HCT116 (cell line): ENCODE measurements at regions not wholly inside any gene's neighbourhood (a gene's known extent, or its start where the extent isn't known, plus 50 kb on each side); places are given as distances from the start of the nearest gene placed in this dataset.

ENCODE experiments used
- ELF1 ChIP-seq: IDR thresholded peaks from 2 replicates; pipeline ENCODE4 v1.6.1; 2012; ENCODE audit warnings: low read depth, borderline replicate concordance
- EZH2phosphoT487 ChIP-seq: fragments of 200-600 bp; IDR thresholded peaks from 2 replicates; pipeline ENCODE4 v1.6.1; 2018; ENCODE audit warnings: antibody characterized with exemption, borderline replicate concordance
- JUND ChIP-seq: IDR thresholded peaks from 2 replicates; pipeline ENCODE4 v1.6.1; 2012
- POLR2A ChIP-seq: IDR thresholded peaks from 2 replicates; pipeline ENCODE4 v1.7.0; 2011; ENCODE audit warnings: borderline replicate concordance; ENCODE audit not compliant: insufficient read depth, insufficient read length; ENCODE audit errors: extremely low read depth
- RAD21 ChIP-seq: IDR thresholded peaks from 2 replicates; pipeline ENCODE4 v1.6.1; 2012; ENCODE audit warnings: low read depth, mild to moderate bottlenecking
- TF ChIP-seq, protein P1 (sequence below), 3 experiments: fragments of 200-600 bp in 1 of 3; sonication (generic) in 1 of 3; IDR thresholded peaks in 2 of 3; conservative IDR thresholded peaks in 1 of 3; 2 replicates each; pipeline ENCODE4 v1.5.1; 2012 to 2017; ENCODE audit warnings: low read depth in 2 of 3, low read length in 2 of 3, antibody characterized with exemption in 1 of 3, borderline replicate concordance in 1 of 3, control low read depth in 1 of 3, mild to moderate bottlenecking in 1 of 3, mixed read lengths in 1 of 3, mixed run types in 1 of 3, moderate library complexity in 1 of 3; ENCODE audit not compliant: insufficient read depth in 1 of 3
- TF ChIP-seq, protein P2 (sequence below): IDR thresholded peaks from 2 replicates; pipeline ENCODE4 v1.6.1; 2012
- TF ChIP-seq, protein P3 (sequence below): IDR thresholded peaks from 2 replicates; pipeline ENCODE4 v1.6.1; 2012

DNA sequence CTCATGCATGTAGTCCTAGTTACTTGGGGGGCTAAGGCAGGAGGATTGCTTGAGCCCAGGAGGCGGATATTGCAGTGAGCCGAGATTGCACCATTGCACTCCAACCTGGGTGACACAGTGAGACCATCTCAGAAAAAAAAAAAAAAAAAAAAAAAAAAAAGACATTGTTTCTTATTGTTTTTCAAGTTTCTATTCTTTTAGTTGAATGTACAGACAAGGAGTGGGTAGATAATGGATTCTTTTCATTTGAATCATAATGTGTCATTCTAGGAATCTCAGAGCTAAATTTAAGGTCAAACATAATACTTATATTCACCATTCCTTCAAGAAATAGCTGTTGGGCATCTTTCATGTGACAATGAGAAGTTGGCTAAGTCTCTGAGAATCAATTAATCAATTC is 157.0 kb upstream of the C21orf91 start:
- TF ChIP-seq RAD21 = no peak
- no peak for TF ChIP-seq EZH2phosphoT487
- TF ChIP-seq, protein P1, sequence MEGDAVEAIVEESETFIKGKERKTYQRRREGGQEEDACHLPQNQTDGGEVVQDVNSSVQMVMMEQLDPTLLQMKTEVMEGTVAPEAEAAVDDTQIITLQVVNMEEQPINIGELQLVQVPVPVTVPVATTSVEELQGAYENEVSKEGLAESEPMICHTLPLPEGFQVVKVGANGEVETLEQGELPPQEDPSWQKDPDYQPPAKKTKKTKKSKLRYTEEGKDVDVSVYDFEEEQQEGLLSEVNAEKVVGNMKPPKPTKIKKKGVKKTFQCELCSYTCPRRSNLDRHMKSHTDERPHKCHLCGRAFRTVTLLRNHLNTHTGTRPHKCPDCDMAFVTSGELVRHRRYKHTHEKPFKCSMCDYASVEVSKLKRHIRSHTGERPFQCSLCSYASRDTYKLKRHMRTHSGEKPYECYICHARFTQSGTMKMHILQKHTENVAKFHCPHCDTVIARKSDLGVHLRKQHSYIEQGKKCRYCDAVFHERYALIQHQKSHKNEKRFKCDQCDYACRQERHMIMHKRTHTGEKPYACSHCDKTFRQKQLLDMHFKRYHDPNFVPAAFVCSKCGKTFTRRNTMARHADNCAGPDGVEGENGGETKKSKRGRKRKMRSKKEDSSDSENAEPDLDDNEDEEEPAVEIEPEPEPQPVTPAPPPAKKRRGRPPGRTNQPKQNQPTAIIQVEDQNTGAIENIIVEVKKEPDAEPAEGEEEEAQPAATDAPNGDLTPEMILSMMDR (IDR thresholded peaks at IDR 0.05 in 2 of 3, conservative IDR thresholded peaks at IDR 0.05 in 1 of 3; ENCODE audit: borderline replicate concordance in 1 of 3, insufficient read depth in 1 of 3, low read depth in 2 of 3, low read length in 2 of 3) = no peak
- TF ChIP-seq, protein P2, sequence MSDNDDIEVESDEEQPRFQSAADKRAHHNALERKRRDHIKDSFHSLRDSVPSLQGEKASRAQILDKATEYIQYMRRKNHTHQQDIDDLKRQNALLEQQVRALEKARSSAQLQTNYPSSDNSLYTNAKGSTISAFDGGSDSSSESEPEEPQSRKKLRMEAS = no peak
- no peak for TF ChIP-seq JUND
- TF ChIP-seq, protein P3, sequence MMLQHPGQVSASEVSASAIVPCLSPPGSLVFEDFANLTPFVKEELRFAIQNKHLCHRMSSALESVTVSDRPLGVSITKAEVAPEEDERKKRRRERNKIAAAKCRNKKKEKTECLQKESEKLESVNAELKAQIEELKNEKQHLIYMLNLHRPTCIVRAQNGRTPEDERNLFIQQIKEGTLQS = no peak
- no peak for TF ChIP-seq ELF1
- TF ChIP-seq POLR2A = no peak
